NCI-H460 (cell line): ENCODE measurements at regions not wholly inside any gene's neighbourhood (a gene's known extent, or its start where the extent isn't known, plus 50 kb on each side); places are given as distances from the start of the nearest gene placed in this dataset.

Experiments used
- DNase-seq: peaks from one replicate; pipeline ENCODE4 v3.0.0-alpha.2; 2016; ENCODE audit warnings: low read depth; ENCODE audit errors: extremely low read depth

- no peak for DNase-seq
Measured at GRCh38 chr16:17617021-17617552, 146.3 kb upstream of the XYLT1 start.

- DNase-seq: no peak
Measured at GRCh38 chr16:17612336-17612735, 141.6 kb upstream of the XYLT1 start.

GRCh38 chr16:17607609-17608008, 136.8 kb upstream of the XYLT1 start:
- DNase-seq: no peak

GRCh38 chr16:17607075-17607509, 136.3 kb upstream of the XYLT1 start:
- DNase-seq: no peak

- DNase-seq: no peak
Measured at GRCh38 chr16:17606460-17606859, 135.7 kb upstream of the XYLT1 start.

- DNase-seq: no peak
Measured at GRCh38 chr16:17605784-17606183, 135.0 kb upstream of the XYLT1 start.

- DNase-seq: no peak
Measured at GRCh38 chr16:17603626-17604025, 132.9 kb upstream of the XYLT1 start.

GRCh38 chr16:17602678-17603077, 131.9 kb upstream of the XYLT1 start:
- no peak for DNase-seq

- DNase-seq: no peak
Measured at GRCh38 chr16:17598968-17599367, 128.2 kb upstream of the XYLT1 start.

- no peak for DNase-seq
Measured at GRCh38 chr16:17591655-17592405, 121.1 kb upstream of the XYLT1 start.

GRCh38 chr16:17590711-17591654, 120.2 kb upstream of the XYLT1 start:
- no peak for DNase-seq

- no peak for DNase-seq
Measured at GRCh38 chr16:17589898-17590297, 119.1 kb upstream of the XYLT1 start.

- no peak for DNase-seq
Measured at GRCh38 chr16:17585449-17586074, 114.8 kb upstream of the XYLT1 start.

- peak; percentile 67 for DNase-seq
Measured at GRCh38 chr16:17578981-17579874, 108.5 kb upstream of the XYLT1 start.

GRCh38 chr16:17574256-17574655, 103.5 kb upstream of the XYLT1 start:
- no peak for DNase-seq

GRCh38 chr16:17572145-17572544, 101.4 kb upstream of the XYLT1 start:
- DNase-seq: no peak

GRCh38 chr16:17571499-17572093, 100.8 kb upstream of the XYLT1 start:
- DNase-seq: no peak

- DNase-seq: no peak
Measured at GRCh38 chr16:17568239-17568638, 97.5 kb upstream of the XYLT1 start.

- DNase-seq: no peak
Measured at GRCh38 chr16:17567455-17567854, 96.7 kb upstream of the XYLT1 start.
